ENCODE measurements at regions not wholly inside any gene's neighbourhood (a gene's known extent, or its start where the extent isn't known, plus 50 kb on each side); places are given as distances from the start of the nearest gene placed in this dataset.

DNA sequence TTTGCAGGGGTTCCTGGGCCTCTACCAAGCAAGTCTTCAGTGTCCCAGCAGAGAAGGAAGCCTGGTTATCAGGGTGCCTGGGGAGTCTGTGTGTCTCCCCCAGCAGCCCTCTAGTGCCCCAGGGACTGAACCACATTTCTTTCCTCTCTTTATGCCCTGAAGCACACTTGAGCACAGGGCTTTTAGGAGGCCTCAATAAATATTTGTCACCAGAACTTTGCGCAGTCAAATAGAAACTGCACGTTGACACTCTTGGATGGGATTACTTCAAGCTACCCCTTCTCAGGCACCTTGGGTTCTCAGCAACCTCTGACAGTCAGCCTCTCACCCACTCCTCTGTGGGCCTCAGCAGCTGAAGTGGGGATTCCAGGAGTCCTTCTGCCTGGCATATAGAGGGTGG lies 226.6 kb upstream of the HES1 start:
- Histone ChIP-seq H3K4me3 (no peak overlapping the region), H3K4me1 (peaks cover 0 to 26% (median 5%) of the 10 kb centered on the region in 3 donors), H3K27me3 (no peaks in the 10 kb centered on the region), H3K27ac (no peak overlapping the region), H3K36me3 (no peaks in the 10 kb centered on the region), H3K9me3 (peaks cover 0 to 6% (median 0%) of the 10 kb centered on the region in 3 donors)
- DNase-seq: no peak
- TF ChIP-seq, protein P1, sequence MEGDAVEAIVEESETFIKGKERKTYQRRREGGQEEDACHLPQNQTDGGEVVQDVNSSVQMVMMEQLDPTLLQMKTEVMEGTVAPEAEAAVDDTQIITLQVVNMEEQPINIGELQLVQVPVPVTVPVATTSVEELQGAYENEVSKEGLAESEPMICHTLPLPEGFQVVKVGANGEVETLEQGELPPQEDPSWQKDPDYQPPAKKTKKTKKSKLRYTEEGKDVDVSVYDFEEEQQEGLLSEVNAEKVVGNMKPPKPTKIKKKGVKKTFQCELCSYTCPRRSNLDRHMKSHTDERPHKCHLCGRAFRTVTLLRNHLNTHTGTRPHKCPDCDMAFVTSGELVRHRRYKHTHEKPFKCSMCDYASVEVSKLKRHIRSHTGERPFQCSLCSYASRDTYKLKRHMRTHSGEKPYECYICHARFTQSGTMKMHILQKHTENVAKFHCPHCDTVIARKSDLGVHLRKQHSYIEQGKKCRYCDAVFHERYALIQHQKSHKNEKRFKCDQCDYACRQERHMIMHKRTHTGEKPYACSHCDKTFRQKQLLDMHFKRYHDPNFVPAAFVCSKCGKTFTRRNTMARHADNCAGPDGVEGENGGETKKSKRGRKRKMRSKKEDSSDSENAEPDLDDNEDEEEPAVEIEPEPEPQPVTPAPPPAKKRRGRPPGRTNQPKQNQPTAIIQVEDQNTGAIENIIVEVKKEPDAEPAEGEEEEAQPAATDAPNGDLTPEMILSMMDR (IDR thresholded peaks at IDR 0.05): no peak
- TF ChIP-seq POLR2A (IDR thresholded peaks at IDR 0.05): no peak
- intact Hi-C loops (cut with DNase I): no loop called here
- WGBS, 2 donors: 76 to 92% methylated on average over 2 of the region's 2 CpGs

DNA sequence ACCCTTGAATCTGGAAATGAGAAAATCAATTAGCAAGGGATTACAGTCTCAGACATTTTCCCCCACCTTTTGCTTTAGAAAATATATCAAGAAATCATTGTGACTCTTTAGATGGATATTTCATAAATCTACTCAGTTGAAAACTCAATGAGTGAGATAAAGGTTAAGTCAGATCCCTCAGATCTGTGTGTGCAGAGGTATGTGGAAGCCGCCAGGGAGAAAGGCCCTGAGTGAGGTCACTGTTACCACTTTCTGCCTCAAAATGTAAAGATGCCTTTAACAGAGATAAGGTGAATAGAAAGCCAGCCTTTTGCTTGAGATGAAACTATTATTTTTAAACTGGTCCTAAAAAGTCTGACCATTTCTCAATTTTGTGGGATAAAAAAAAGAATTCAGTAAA lies 225.6 kb upstream of the HES1 start:
- no peak for TF ChIP-seq POLR2A (IDR thresholded peaks at IDR 0.05)
- TF ChIP-seq, protein P1 (IDR thresholded peaks at IDR 0.05): no peak
- no peak overlapping the region for H3K27ac ChIP-seq
- intact Hi-C loops (cut with DNase I): no loop called here
- no peaks in the 10 kb centered on the region for H3K27me3 ChIP-seq
- peaks cover 0 to 6% (median 0%) of the 10 kb centered on the region in 3 donors for H3K9me3 ChIP-seq
- DNase-seq: no peak
- H3K4me1 ChIP-seq: peaks cover 0 to 20% (median 5%) of the 10 kb centered on the region in 3 donors
- no peaks in the 10 kb centered on the region for H3K36me3 ChIP-seq
- 85 to 88% methylated on average over 1 of the region's 1 CpG for WGBS, 2 donors
- H3K4me3 ChIP-seq: no peak overlapping the region

DNA sequence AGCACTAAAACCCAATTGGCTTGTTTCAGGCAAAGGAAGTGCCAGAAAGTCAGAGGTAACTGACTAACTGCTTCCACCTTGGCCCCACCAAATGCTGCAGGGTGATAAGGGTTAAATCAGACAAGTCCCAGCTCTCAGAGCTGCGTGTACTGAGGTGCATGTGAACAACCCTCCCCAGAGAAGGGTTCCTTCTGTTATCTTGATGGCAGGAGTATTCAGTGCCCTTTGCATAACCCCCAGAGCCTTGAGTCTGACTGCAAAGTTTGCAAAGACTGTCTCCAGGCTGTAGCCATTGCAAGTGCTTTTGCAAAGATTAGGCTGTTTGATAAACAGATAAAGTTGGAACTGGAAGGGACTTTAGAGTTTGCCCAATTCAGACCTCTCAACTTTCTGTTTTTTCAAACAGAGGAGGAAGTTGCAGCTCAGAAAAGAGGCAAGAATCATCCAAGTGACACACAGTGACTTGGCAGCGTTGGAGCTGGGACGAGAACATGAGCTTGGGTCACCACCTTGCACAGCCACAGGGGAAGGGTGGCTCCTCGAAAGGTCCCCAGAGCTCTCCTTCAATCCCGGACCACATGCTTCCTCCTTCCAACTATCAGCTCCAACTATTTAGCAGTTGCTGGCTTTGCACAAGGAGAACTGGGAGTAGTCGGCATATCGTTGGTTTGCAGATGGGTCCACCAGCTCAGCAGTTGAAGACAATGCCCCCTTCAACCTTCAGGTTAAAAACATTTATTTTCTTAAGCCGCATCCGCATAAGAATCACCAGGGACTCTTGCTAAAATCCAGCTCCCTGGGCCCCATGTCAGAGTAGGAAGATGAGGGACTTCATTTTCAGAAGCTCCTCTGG lies 224.8 kb upstream of the HES1 start:
- Histone ChIP-seq H3K9me3 (peaks cover 0 to 6% (median 0%) of the 10 kb centered on the region in 3 donors), H3K4me1 (peaks cover 0 to 17% (median 5%) of the 10 kb centered on the region in 3 donors), H3K27ac (peak overlapping the region in 1 of 4 donors; percentile 39), H3K36me3 (no peaks in the 10 kb centered on the region), H3K4me3 (no peak overlapping the region), H3K27me3 (no peaks in the 10 kb centered on the region)
- intact Hi-C loops (cut with DNase I): no loop called here
- TF ChIP-seq, protein P1 (IDR thresholded peaks at IDR 0.05): no peak
- TF ChIP-seq POLR2A (IDR thresholded peaks at IDR 0.05): no peak
- 56 to 85% methylated on average over 7 to 9 of the region's 9 CpGs for WGBS, 2 donors
- DNase-seq: no peak

DNA sequence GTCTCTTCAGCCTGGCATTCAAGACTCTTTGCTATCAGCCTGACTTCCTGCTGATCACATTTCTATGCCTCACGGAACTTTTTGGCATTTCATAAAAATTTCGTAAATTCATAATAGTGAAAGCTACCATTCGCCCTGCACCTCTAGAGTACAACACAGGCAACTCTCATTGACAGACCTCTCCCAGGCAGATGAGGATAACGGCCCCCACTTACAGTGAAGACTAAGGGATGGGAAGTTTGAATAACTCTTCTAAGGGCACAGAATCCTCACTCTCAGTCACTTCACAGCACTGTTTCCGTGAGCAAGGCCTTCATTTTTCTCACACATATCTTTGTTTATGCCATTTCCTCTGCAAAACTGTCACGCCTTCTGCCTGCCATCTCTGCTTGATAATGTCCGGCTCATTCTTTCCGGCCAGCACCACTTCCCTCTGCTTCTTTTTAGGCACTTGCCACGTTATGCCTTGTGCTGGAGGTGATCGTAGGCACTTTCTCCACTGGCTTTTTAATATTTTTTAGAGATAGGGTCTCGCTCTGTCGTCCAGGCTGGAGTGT lies 224.1 kb upstream of the HES1 start:
- intact Hi-C loops (cut with DNase I): no loop called here
- Histone ChIP-seq H3K9me3 (peaks cover 0 to 6% (median 0%) of the 10 kb centered on the region in 3 donors), H3K27me3 (no peaks in the 10 kb centered on the region), H3K4me3 (no peak overlapping the region), H3K36me3 (no peaks in the 10 kb centered on the region), H3K4me1 (peaks cover 0 to 17% (median 5%) of the 10 kb centered on the region in 3 donors), H3K27ac (peak overlapping the region in 1 of 4 donors; percentile 39)
- no peak for TF ChIP-seq POLR2A (IDR thresholded peaks at IDR 0.05)
- TF ChIP-seq, protein P1 (IDR thresholded peaks at IDR 0.05): no peak
- no peak for DNase-seq
- 79 to 88% methylated on average over 12 of the region's 12 CpGs for WGBS, 2 donors

DNA sequence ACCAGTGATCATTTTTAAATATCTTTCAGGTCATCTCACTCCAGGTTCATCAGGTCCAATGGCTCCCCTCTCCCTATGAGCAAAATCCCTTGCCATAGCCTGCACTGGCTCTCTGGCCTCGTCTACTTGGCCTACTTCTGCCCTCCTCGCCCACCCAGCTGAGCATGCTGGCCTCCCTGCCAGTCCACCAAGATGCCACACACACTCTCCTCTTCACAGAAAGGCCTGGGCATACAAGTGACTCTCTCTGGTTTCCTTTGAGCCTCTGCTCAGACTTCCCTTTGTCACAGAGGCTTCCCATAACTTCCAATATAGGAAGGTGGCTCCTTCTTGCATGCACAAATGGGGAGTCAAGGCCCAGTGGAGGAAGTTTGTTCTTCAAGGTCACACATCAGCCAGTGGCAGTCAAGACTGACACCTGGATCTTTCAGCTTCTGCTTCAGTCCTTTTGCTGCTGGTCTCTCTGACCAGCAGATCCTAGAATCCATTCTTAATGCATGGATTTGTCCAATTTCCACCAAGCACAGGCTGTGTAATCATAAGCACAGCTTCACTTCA lies 223.2 kb upstream of the HES1 start:
- WGBS, 2 donors: 90% methylated on average over 2 of the region's 2 CpGs

More for the DNA sequence above, 223.2 kb upstream of the HES1 start:
- Histone ChIP-seq H3K27ac (no peak overlapping the region), H3K9me3 (peaks cover 0 to 6% (median 0%) of the 10 kb centered on the region in 3 donors), H3K27me3 (no peaks in the 10 kb centered on the region), H3K4me3 (no peak overlapping the region), H3K36me3 (no peaks in the 10 kb centered on the region), H3K4me1 (peaks cover 0 to 17% (median 5%) of the 10 kb centered on the region in 3 donors)
- intact Hi-C loops (cut with DNase I): no loop called here
- TF ChIP-seq, protein P1 (IDR thresholded peaks at IDR 0.05): no peak
- no peak for TF ChIP-seq POLR2A (IDR thresholded peaks at IDR 0.05)
- DNase-seq: no peak

Measured in esophagus squamous epithelium (tissue), 5 donors.